IPS-NIHi7 (cell line): ENCODE measurements at regions not wholly inside any gene's neighbourhood (a gene's known extent, or its start where the extent isn't known, plus 50 kb on each side); places are given as distances from the start of the nearest gene placed in this dataset.

ENCODE experiments used
- DNase-seq: peaks from one replicate; pipeline ENCODE4 v3.0.0; 2012; ENCODE audit warnings: mixed read lengths; ENCODE audit errors: extremely low spot score

DNA sequence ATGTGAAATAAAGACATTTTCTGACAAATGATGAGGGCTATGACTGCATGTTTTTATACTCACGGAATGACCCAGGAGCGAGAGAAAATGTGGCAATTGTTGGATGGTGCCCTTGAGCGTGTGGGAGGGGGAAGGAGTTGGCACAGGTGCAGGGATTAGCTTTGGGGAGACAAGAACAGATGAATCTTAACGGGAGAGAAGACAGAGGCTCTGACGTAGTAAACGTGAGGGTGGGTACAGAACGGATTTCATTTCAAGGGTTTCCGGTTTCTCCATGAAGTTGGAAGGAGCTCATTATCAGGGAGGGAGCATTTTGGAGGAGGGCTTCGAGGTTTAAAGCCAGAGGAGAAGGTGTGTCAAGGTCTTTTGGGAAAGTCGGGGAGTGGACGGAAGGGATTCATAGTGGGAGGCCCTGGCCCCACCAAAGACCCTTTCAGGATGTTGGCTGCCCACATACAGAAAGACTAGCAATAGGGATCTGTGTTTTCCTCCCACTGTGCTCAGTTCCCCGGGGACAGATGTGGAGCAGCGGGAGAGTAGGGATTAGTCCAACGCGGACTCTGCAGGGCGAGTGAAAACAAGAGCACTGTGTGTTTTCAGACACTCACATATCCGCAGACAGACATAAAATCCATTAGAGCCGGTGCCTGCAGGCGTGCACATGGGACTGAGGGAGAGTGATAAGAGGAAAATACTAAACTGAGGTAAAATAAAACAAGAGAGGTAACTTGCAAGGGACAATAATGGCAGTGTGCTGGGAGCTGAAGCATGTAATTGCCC is 584.1 kb downstream of the AJAP1 start:
- no peak for DNase-seq

DNA sequence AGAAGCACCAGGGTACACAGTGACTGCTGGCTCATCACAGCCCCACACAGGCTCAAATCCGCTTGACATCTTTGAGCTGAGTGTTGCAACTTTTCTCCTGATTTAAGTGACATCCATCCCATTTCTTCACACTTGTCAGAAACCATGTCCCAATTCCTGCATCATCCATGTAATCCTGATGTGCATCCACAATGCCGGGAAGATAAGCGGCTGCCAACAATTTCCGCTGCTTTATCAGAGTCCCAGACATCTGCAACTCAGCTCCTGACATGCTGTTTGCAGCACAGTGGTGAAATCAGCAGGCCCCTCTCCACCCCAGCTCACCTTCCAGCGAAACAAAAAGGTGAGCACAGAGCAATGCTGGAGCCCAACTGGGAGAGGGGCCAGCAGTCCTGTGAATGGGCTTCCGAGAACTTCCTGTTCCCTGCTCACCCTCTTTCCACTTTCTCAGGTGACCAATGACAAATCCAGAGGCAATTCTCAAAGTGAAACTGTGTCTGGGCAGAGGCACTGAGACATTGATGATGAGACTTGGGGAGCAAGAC is 581.0 kb downstream of the AJAP1 start:
- DNase-seq: no peak

DNA sequence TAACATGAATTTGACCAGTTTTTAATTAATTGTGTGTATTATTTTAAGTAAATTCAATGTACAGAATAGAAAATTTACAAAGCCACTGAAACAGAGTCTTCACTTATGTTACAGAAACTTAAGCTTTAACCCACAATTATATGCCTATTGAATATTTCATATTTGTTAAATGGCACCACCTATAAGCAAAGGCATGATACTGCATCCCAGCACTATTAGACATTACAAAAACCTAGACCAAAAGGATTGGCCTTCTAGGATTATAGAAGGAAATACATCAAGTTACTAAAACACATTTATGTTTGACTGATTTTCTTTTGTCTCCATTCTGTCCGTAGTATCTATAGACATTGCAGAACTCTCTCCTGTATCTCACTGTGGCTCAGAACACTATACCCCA is 578.1 kb downstream of the AJAP1 start:
- DNase-seq: no peak

DNA sequence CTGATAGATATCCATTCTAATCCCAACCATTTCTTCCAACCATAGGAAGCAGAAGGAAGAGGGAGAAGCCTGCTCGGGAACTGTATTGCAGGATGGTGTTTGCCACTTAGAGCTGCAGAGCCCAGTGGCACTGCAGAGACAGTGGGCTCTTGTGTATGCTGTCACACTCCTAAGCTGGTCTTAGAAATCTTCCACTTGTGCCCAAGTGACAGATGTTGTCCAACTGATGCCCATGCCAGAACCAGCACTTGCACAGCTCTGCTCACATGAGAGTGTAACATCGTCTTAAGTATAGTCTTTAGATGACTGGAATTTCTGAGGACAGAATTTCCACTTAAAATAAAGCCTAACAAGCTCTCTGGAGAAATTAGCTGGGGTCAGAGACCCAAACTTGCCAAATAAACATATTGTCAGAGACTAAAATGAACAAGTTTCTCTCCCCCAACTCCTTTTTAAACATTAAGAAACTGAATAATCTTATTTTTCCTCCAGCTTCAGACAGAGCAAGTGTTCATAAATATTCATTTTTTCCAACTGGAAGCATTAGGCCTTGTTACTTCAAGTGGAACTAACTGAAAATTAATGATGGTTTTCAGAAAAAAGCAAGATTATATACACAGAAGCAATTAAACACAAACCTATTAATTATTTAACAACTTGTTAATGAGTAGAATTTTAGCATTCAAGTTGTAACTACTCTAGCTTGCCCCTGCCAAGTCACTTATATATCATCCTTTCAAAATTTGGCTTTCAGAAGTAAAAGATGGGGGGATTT is 577.3 kb downstream of the AJAP1 start:
- DNase-seq: no peak

DNA sequence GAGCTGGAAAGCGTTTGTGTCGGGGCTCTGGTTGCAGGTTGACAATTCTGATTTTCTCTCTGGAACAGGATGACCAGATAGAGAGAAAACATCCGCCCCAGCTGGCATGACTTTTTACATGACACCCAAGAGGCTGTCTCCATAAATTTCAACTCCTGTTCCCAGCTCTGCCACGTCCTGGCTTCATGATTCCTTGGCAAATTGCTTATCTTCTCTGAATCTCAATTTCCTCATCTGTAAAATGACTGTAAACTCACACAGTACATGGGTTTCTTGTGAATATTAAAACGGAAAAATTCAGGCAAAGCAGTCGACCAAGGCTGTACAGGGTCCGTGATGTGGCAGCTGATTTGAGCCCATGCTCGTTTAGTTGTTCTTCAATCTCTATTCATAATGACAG is 572.7 kb downstream of the AJAP1 start:
- DNase-seq: no peak

DNA sequence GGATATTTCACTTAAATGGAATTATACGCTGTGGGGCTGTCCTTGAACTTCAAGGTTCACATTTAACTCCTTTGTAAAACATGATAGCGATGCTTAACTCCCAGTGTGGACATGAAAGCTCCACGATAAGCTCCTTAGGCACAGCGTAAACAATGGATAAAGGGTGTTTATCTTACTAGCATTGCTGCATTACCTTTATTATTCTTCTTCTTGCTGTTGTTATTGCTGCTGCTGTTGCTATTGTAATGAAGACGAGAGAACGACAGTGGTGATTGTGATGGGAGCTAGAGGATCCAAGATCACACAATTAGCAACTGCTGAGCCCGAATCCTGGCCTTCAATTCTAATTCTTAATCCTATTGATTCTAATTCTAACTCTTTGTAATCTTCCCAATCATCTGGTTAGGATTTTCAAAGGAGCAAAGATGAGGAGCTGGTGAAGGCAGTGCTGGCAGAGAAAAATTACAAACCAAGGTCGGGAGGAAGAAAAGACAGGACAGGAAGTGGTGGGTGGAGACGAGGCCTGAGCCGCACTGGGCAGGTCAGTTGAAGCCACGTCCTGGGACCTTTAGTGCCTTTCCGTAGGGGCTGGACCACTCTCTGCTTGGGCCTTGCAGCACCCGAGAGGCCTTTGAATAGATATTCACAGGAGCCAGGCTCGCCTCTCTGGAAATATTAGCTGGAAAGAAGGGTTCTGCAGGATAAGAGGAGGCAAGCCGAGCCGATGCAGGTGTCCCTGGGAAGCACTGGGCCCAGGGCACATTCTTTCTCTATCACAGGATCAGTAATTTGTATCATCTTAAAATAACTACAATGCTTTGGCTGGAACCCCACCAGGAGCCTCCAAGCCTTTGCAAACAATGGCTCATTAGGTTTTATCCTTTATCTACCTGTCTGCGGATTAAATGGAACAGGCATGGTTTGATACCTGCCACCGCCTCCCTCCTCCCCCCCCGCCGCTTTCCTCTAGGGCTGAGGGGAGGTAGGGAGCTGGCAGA is 571.6 kb downstream of the AJAP1 start:
- peak; percentile 49 for DNase-seq

DNA sequence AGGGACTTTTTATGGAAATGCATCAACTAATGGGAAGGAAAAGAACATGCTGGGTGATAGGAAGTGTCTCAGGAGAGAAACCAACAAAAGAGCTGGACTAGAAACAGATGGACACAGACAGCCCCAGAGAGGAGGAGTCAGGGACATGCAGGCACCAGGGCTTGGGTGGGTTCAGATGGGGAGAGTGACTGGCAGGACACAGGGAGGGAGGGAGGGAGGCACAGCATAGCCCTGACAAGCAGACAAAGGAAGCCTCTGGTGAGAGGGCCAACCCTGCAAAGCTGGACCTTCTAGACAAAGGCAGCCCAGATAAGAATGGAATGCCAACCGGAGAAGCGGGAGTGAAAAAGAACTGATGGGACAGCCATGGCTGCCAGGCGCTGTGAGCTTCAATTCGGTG is 568.8 kb downstream of the AJAP1 start:
- no peak for DNase-seq

DNA sequence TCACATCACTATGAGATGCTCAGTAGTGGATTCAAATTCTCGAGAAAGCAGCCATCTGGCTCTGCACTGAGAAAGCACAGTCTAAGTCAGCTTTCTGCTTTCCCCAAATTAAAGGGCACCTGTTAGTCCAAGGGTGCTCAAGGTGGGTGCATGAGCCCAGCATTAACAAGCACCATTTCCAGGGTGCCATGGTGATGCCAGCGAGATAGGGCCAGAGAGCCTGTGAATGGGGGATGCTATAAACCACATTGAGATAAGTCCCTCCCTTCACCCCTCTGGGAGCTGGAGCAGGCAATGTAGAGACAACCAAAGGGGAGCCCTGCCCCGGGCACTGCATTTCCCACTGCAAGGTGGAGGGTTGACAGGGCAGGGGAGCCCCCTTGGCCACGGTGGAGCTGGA is 568.2 kb downstream of the AJAP1 start:
- DNase-seq: no peak

DNA sequence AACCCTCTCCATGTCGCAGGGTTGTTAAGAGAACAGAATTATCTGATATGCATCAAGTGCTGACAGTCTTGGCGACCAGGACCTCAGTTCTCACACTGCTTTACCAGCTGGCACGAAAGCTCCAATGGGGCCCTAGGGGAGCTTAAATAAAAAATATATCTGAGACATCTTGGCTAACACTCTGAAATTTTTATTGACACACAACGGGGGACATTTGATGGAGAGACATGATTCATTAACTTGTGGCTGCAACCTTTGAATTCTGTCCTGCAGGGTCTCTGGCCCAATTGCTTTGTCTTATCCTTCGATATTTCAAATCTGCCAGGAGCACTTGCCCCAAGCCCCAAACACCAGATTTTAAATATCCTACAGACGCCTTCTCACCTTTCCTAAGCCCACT is 567.0 kb downstream of the AJAP1 start:
- no peak for DNase-seq

DNA sequence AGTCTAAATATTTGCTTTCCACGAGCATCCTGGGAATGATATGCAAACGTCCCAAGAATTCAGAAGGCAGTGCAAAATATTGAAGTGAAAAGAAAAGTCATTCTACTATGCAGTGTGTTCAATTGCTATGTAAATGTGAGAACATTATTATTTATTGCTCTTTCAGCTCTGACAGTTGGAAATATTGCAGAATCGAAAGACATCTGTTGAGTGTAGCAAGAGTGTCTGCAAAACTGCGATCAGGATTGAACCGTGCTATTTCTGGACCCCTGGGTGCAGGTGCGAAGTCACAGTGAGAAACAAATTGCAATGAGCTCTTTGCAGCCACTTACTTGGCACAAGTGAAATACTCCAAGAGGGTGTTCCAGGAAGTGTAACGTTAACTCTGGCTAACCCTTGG is 566.4 kb downstream of the AJAP1 start:
- no peak for DNase-seq

DNA sequence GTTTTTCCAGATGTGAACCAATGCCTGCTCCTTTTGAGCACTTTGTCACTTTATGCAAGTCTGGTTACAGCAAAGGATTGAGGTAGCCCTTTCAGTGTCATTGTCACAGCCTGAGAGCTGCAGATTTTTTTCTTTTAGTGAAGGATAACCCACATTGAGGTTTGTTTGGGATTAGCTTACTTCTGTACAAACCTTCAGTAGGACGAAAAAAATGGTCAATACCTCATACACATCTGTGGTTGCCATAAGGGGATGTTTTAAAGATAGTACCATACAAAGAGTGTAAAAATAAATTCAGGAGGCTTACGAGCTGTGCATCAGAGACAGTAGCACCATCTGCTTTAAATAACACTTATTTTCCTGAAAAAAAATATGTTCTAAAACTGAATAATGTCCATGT is 566.0 kb downstream of the AJAP1 start:
- DNase-seq: no peak

DNA sequence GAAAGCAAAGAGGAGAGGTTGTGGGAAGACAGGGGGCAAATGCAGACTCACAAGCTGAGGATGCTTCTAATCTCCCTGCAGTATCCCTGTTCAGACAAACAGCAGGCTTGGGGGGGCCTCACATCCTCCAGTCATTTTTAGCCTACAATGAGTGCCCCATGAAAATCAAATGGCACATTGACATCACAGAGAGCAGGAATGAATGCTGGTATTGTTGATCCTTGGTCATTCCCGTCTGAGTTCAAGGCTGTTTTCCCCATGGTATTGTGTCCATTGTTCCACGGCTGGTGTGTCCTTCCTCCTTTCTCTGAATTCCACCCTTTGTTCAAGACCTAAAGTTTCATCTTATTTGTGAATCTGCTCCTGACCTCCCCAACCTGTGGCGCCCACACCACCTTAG is 545.6 kb downstream of the AJAP1 start:
- no peak for DNase-seq

DNA sequence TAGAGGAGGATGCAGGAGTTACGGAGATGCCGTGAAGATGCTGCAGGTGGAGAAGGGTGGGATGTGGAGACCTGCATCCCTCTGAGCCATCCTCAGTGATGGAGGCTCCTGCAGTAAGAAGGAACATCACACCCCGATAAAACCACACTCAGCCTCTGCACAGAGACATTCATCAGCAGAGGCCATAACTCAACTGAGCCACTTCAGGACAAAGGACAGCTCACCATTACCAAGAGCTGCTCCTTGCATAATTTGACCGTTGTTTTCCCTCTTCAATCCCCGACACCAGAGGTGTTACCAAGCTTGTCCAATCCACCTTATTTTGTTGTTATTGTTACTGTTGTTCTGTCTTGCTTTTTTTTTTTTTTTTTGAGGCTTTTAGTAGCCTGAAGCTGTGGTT is 543.9 kb downstream of the AJAP1 start:
- DNase-seq: peak; percentile 57

DNA sequence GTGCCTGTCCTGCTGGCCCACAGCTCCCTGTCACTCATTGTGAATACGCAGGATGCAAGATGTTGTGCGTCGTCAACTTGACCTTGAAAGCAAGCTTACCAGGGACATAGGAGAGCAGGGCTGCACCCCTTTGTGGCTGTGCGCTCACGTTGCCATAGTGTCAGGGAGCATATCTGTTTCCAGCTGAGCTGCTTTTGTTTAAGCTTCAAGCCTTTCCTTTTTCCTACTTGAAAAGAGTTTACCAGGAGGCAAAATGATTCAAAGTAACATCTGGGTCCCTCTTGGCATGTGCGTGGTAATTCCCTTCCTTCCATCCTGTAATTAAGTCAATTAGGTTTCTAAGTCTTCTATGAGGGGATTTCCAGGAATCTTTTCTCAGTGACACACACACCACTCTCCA is 537.1 kb downstream of the AJAP1 start:
- DNase-seq: no peak

DNA sequence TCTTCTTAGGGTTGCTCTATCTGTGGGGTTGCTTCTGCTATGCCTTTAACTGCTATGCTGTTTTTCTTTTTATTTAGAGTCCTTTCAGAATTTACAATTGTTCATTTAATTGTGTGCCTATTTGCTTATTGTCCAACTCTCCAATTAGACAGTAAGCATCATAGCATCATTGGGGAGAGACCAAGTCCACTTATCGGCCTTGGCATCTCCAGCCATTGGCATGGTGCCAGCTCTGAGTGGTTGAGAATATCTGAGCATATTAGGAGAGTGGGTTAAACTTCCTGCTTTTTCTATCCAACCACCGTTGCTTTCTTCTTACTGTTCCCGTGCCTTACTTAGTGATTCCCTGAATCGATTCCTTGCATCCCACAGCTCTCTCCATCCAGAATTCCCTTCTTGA is 535.0 kb downstream of the AJAP1 start:
- no peak for DNase-seq

DNA sequence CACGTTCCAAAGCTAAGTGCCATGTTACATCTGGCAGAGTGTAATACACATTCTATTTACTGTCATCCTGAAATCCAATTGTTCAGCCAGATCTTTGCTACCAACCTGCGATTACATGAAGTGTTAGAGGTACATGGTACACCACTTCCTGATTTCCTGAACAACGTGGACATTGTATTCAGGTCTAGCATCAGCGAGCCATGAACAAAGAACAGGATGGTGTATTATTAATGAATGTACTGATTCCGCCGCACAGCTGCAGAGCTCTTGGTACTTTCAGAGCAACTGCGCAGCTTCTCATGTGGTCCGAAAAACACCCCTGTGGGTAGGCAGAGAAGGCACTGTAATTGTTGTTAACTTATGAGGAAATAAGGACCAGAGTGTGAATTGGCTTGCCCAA is 511.4 kb downstream of the AJAP1 start:
- DNase-seq: no peak

DNA sequence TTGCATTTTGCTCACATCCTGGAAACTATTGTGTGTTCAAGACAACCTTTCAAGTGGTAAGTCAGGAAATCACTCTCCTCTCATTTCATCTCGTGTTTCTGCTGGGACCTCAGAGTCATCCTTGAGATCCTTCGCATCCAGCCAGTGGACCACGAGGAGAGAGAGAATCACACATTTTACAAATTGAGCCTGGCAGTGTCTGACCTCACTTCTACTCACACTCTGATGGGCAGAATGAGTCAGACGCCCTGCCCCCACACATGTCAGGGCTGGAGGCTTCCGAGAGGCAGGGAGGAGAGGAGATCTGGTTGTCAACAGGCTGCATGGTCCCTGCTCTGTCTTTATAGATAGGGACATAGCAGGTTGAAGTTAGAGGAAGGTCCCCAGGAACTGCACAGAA is 509.7 kb downstream of the AJAP1 start:
- DNase-seq: no peak

DNA sequence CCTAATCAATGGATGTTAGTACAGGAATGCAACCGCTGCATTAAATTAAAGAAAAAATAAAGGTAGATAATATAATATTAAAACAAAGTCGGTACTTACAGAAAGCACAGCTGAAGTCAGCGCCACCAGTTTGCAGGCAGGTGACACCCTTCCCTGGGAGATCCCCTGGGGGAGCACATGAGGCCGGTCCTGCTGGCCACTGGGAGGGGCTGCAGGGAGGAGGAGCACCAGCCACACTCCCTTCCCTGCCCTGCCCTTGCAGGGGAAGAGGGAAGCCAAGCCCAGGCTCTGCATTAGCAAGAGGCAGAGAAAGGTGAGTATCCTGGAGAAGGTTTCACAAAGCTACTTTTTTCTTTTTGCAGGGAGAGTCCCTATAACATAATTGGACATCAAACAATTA is 507.0 kb downstream of the AJAP1 start:
- peak; percentile 77 for DNase-seq

DNA sequence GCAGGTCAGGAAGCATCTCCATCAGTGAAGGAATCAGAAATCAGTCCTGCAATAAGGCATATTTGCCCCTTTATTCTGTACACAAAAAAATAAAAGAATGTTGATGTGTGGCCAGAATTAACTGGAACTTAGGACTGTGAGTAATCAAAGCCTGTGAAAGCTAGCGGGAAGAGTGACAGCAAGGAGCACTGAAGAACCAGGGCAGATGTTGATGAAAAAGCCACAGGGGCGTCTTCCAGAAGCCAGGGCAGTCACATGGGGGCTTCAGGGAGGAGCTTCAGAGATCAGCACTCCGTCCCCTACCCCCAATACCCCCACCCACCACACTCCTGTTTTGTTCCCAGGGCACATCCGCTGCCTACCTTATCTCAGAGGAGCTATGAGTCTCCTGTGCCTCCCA is 502.8 kb downstream of the AJAP1 start:
- DNase-seq: no peak

DNA sequence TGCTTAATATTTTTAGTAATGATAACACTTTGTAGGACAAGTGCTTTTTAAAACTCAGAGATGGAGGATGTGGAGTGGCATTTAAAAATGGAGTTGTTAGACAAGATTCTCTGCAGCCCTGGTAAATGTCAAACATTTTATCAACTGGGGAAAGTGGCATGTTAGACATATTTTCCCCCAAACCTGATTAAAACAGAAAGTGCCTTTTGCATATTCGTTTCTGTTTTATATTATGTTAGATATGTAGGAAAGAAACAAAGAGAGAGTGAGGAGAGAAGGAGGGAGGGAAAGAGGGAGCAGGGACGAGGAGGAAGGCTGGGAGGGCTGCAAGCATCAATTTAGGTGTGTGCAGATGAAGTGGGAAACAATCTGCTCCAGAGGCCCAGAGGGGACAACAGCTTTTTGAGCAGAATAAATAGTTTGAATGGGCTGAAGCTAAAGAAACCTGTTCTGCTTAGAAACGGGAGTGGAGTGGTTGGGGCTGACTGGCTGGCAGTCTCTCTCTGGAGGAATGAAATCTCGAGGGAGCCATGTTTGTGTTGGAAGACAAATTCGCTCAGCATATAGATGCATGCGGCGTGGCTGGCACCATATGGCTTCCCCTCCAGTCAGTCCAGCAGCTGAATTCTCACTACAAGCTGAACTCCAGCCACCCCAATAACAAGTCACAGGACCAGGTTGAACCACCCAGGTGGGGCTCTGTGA is 502.2 kb downstream of the AJAP1 start:
- no peak for DNase-seq

DNA sequence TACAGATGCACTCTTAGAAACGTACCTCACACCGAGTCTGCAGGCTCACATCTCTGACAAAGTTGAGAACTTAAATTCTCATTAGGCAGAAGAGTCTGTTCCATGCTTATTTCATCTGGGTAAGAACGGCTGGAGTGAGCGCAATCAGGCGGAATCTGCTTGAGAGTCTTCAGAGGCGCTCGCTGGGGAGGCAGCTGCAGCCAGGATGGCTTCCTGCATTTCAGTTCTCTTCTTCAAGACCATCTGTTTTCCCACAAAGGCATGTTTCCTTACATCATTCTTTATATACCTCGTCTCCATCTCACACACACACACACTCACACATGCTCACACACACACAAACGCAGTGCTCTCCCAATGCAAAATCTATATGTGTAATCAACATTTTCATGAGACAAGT is 497.1 kb downstream of the AJAP1 start:
- DNase-seq: no peak
